GM23338 (cell line): ENCODE measurements at regions not wholly inside any gene's neighbourhood (a gene's known extent, or its start where the extent isn't known, plus 50 kb on each side); places are given as distances from the start of the nearest gene placed in this dataset.

Source experiments
- ATAC-seq: fragments of 200-7000 bp; cut with Tn5 transposase; 3 replicates; pipeline ENCODE4 v1.9.1; 2020
- DNase-seq: peaks from one replicate; pipeline ENCODE4 v3.0.0-alpha.2; 2015; ENCODE audit warnings: low spot score
- H2AFZ ChIP-seq: fragments of 200-600 bp; sonication (generic); 2 replicates; pipeline ENCODE4 v1.8.0; 2016; ENCODE audit warnings: antibody characterized with exemption, mild to moderate bottlenecking, moderate library complexity
- H3F3A ChIP-seq: fragments of 200-600 bp; sonication (generic); replicated peaks from 2 replicates; pipeline ENCODE4 v1.8.0; 2017; ENCODE audit warnings: antibody characterized with exemption, mixed run types, low read depth
- H3K27ac ChIP-seq: fragments of 200-600 bp; sonication (generic); 2 replicates; pipeline ENCODE4 v1.6.1; 2016; ENCODE audit warnings: low read depth
- H3K27me3 ChIP-seq: fragments of 200-600 bp; sonication (generic); 2 replicates; pipeline ENCODE4 v1.8.0; 2016; ENCODE audit warnings: mild to moderate bottlenecking, mixed run types, moderate library complexity; ENCODE audit not compliant: insufficient read depth
- H3K36me3 ChIP-seq: fragments of 200-600 bp; sonication (generic); 2 replicates; pipeline ENCODE4 v1.8.0; 2016; ENCODE audit warnings: mild to moderate bottlenecking; ENCODE audit not compliant: insufficient read depth
- H3K4me1 ChIP-seq: fragments of 200-600 bp; sonication (generic); 2 replicates; pipeline ENCODE4 v1.8.0; 2016; ENCODE audit warnings: mild to moderate bottlenecking, moderate library complexity; ENCODE audit not compliant: insufficient read depth
- H3K4me2 ChIP-seq: fragments of 200-600 bp; sonication (generic); 2 replicates; pipeline ENCODE4 v1.7.1; 2017; ENCODE audit warnings: mixed run types
- H3K4me3 ChIP-seq: fragments of 200-600 bp; sonication (generic); 2 replicates; pipeline ENCODE4 v1.6.1; 2016; ENCODE audit warnings: mixed run types
- H3K79me2 ChIP-seq: fragments of 200-600 bp; sonication (generic); replicated peaks from 2 replicates; pipeline ENCODE4 v1.8.0; 2017; ENCODE audit warnings: mild to moderate bottlenecking; ENCODE audit not compliant: insufficient read depth
- H3K9me2 ChIP-seq: fragments of 200-600 bp; sonication (generic); 2 replicates; pipeline ENCODE4 v1.8.0; 2017; ENCODE audit not compliant: insufficient read depth
- H4K20me1 ChIP-seq: fragments of 200-600 bp; sonication (generic); replicated peaks from 2 replicates; pipeline ENCODE4 v1.8.0; 2017; ENCODE audit warnings: mild to moderate bottlenecking; ENCODE audit not compliant: insufficient read depth
- H3K27ac Mint-ChIP-seq: 2 replicates; pipeline ENCODE4 v1.8.0; 2020; ENCODE audit warnings: inconsistent platforms, mild to moderate bottlenecking, moderate library complexity, mixed read lengths
- H3K27me3 Mint-ChIP-seq: 3 replicates; pipeline ENCODE4 v1.8.0; 2022; ENCODE audit warnings: low read depth, mild to moderate bottlenecking, moderate library complexity, mixed read lengths, inconsistent platforms; ENCODE audit not compliant: insufficient read depth, poor library complexity
- H3K36me3 Mint-ChIP-seq: 3 replicates; pipeline ENCODE4 v1.8.0; 2021; ENCODE audit warnings: low read depth, mild to moderate bottlenecking, inconsistent platforms, moderate library complexity, mixed read lengths
- H3K4me1 Mint-ChIP-seq: 3 replicates; pipeline ENCODE4 v1.8.0; 2020; ENCODE audit warnings: mild to moderate bottlenecking, inconsistent platforms, mixed read lengths
- H3K4me3 Mint-ChIP-seq: 3 replicates; pipeline ENCODE4 v1.8.0; 2021; ENCODE audit warnings: moderate library complexity, mild to moderate bottlenecking, inconsistent platforms, mixed read lengths
- H3K9me3 Mint-ChIP-seq: 3 replicates; pipeline ENCODE4 v1.8.0; 2020; ENCODE audit warnings: moderate library complexity, mild to moderate bottlenecking, inconsistent platforms, mixed read lengths
- ETS1 ChIP-seq: IDR thresholded peaks from 2 replicates; pipeline ENCODE4 v1.6.1; 2016; ENCODE audit warnings: antibody characterized with exemption
- EZH2 ChIP-seq: fragments of 200-600 bp; sonication (generic); IDR thresholded peaks from one replicate; pipeline ENCODE4 v1.8.0; 2017; ENCODE audit warnings: antibody characterized with exemption, mild to moderate bottlenecking, low read depth; ENCODE audit not compliant: unreplicated experiment
- EZH2phosphoT487 ChIP-seq: fragments of 200-600 bp; sonication (generic); IDR thresholded peaks from one replicate; pipeline ENCODE4 v1.8.1; 2018; ENCODE audit warnings: antibody characterized with exemption; ENCODE audit not compliant: unreplicated experiment
- POLR2AphosphoS5 ChIP-seq: IDR thresholded peaks from 2 replicates; pipeline ENCODE4 v1.6.1; 2016; ENCODE audit warnings: antibody characterized with exemption, low read depth
- REST ChIP-seq: IDR thresholded peaks from one replicate; pipeline ENCODE4 v1.6.1; 2018; ENCODE audit warnings: antibody characterized with exemption; ENCODE audit not compliant: unreplicated experiment
- STAT1 ChIP-seq: IDR thresholded peaks from one replicate; pipeline ENCODE4 v1.6.1; 2016; ENCODE audit warnings: antibody characterized with exemption; ENCODE audit not compliant: unreplicated experiment
- ZNF331 ChIP-seq: fragments of 250-450 bp; sonication (Bioruptor Pico); IDR thresholded peaks from 2 replicates; pipeline ENCODE4 v1.5.0; 2020; ENCODE audit warnings: low read depth, mild to moderate bottlenecking, moderate library complexity
- ZNF462 ChIP-seq: fragments of 250-450 bp; sonication (Bioruptor Pico); IDR thresholded peaks from 2 replicates; pipeline ENCODE4 v1.5.0; 2020; ENCODE audit warnings: mild to moderate bottlenecking, moderate library complexity

DNA sequence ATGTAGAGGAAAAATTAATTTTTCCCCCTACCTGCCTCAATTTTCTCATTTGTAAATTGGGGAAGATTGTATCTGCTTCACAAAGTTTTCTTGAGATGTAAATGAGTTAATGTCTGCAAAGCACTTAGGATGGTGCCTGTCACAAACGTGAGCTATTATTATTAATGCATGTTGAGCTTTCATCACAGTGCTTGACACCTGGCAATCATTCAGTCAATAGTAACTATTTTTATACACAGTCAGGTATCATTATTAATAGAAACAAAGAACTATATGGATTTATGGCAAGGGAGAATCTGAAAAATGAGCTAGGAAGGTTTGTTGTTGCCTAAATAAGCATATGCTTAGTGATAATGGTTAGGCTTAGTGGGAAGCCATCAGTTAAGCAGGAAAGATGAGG, 238.2 kb upstream of the GRM7 start (continued):
- TF ChIP-seq ETS1 (no peak), EZH2phosphoT487 (no peak)

GRCh38 chr3:6631376-6631775, 229.5 kb upstream of the GRM7 start:
- no peak overlapping the region for H3K27ac Mint-ChIP-seq

DNA sequence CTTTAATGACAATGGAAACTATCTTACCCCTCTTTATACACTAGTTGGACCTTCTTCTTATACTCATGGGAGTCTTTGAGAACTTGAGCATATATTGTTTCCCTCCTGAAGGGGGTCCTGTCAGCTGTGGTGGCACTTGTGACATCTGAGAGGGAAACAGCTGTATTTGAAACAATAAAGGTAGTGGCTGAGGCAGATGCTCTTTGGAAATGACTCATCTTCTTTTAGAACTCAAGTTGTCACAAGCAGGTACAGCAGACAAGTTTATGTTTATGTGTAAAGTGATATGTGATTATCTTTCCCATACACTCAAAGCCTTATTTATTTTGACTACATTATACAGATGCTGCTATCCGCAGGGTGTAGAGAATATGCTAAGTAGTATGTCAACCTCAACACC, 220.0 kb upstream of the GRM7 start:
- no peaks in the 10 kb centered on the region for H3K27me3 Mint-ChIP-seq
- H3K9me3 Mint-ChIP-seq = peaks cover 61% of the 10 kb centered on the region
- H3K36me3 Mint-ChIP-seq = peaks cover 8% of the 10 kb centered on the region; the same call in 2 of the 3 replicates
- Histone ChIP-seq H3K27ac (no peak overlapping the region), H4K20me1 (no peaks in the 10 kb centered on the region), H3K4me1 (no peaks in the 10 kb centered on the region), H3K27me3 (no peaks in the 10 kb centered on the region), H3K4me3 (no peak overlapping the region), H3F3A (no peaks in the 10 kb centered on the region), H3K36me3 (peaks cover 13% of the 10 kb centered on the region; the same call in 1 of the 2 replicates), H2AFZ (no peak overlapping the region), H3K4me2 (no peak overlapping the region), H3K79me2 (no peaks in the 10 kb centered on the region), H3K9me2 (no peaks in the 10 kb centered on the region)
- no peak for ATAC-seq
- no peaks in the 10 kb centered on the region for H3K4me1 Mint-ChIP-seq
- no peak overlapping the region for H3K4me3 Mint-ChIP-seq
- no peak overlapping the region for H3K27ac Mint-ChIP-seq
- DNase-seq = no peak
- TF ChIP-seq ZNF462 (CRISPR knock-in tag) = no peak

More at GRCh38 chr3:6631376-6631775, 229.5 kb upstream of the GRM7 start:
- H3K4me3 ChIP-seq = no peak overlapping the region
- no peak overlapping the region for H3K4me2 ChIP-seq
- H3K27me3 ChIP-seq = no peaks in the 10 kb centered on the region
- Mint-ChIP-seq H3K27me3 (no peaks in the 10 kb centered on the region), H3K9me3 (peaks cover 58% of the 10 kb centered on the region), H3K4me1 (peaks cover 2% of the 10 kb centered on the region; the same call in 1 of the 3 replicates), H3K4me3 (no peak overlapping the region), H3K36me3 (0 out of 3 replicates have a peak, but pooled peaks cover 5% of the 10 kb centered on the region)
- no peaks in the 10 kb centered on the region for H3K79me2 ChIP-seq
- H3K9me2 ChIP-seq = no peaks in the 10 kb centered on the region
- no peak overlapping the region for H3K27ac ChIP-seq
- no peak overlapping the region for H2AFZ ChIP-seq
- H3K4me1 ChIP-seq = no peaks in the 10 kb centered on the region
- peaks cover 22% of the 10 kb centered on the region for H3K36me3 ChIP-seq
- ATAC-seq (no peak), DNase-seq (no peak)
- H3F3A ChIP-seq = no peaks in the 10 kb centered on the region
- H4K20me1 ChIP-seq = no peaks in the 10 kb centered on the region
- no peak for TF ChIP-seq EZH2phosphoT487
- no peak for TF ChIP-seq REST
- TF ChIP-seq POLR2AphosphoS5 = no peak
- no peak for TF ChIP-seq ZNF331
- TF ChIP-seq STAT1 = no peak
- TF ChIP-seq EZH2 = no peak
